GM18511 (cell line): ENCODE measurements at regions not wholly inside any gene's neighbourhood (a gene's known extent, or its start where the extent isn't known, plus 50 kb on each side); places are given as distances from the start of the nearest gene placed in this dataset.
"Not testable (repeated sequence)": the region's sequence is repeated elsewhere in the genome, so short reads cannot be mapped to it uniquely, and the experiment has no call there.

Source experiments
- ATAC-seq: cut with Tn5 transposase; IDR thresholded peaks from one replicate; pipeline ENCODE4 v1.9.1; 2021; ENCODE audit warnings: mild to moderate bottlenecking, moderate library complexity; ENCODE audit not compliant: unreplicated experiment

DNA sequence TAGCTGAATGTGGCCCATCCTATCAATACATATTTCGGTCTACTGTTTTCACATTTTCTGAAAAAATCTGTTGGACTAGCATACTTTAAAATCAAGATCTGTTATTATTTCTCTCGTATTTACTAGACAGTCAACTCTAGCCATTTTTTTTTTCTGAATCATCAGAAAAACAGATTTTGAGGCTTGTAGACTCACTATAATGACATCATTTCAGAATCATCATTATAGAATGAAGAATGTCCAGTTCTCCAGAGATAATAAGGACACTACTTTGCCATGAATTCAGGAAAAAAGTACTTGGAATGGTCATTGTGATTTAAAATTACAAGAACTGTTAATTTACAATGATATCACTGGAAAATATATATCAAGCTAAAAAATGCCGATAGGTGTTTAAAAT is 589.8 kb downstream of the KCNH5 start:
- no peak for ATAC-seq

DNA sequence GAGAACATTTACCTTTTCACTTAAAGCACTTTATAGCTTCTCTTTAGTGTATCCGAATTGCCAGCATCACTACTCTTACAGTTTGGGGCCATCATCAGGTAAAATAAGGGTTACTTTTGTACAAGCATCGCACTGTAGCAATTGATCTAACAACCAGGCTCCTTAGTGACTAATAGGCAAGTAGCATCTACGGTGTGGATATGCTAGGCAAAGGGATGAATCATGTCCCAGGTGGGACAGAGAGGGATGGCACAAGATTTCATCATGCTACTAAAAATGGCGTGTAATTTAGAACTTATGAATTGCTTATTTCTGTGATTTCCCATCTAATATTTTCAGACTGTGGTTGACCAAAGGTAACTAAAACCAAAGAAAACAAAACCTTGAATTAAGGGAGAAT is 582.3 kb downstream of the KCNH5 start:
- ATAC-seq, result no peak

DNA sequence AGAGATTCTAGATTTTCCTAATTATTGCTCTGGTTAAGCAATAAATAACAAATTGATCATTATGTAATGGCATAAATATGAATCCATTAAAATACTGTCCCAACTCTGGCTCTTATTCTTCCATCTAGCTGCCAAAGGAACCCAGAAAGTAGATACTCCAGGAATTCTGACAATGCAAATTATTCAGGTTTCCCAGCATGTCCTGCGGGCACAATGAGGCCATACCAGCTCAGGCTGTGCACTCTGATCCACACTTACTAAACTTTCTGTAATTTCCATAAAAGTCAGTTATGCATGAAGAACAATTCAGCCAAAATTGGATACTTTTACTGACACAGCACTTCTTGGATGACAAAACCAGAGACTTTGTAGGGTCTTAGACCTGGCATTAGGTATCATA is 576.3 kb downstream of the KCNH5 start:
- ATAC-seq, result no peak

DNA sequence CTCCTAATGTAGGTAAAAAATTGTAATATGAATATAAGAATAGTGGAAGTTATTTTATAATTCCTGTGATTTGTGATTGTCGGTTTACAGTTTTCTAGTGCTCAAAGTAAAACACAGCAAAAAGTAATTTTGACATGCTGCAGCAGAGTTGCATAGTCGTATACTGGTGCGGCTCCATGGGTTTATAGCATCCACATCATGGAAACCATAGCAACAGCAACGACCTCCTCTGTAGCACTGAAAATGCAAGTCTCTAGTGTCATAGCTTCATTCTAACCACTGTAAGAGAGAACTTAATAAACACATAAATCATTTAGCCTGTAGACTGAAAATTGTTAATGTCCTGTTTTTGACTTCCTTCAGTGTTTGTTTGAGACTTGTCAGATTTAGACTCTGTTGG is 574.3 kb downstream of the KCNH5 start:
- no peak for ATAC-seq

DNA sequence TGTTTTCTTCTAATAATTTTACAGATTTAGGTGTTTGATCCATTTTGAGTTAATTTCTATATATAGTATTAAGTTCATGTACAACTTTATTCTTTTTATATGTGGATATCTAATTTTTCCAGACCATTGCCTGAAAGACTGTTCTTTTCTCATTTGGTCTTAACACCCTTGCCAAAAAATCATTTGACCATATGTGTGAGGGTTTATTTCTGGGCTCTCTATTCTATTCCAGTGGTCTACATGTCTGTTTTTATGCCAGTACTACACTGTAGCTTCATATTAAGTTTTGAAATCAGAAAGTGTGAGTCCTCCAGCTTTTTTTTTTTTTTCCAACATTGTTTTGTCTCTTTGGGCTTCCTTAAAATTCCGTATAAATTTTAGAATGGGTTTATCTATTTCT is 554.1 kb downstream of the KCNH5 start:
- no peak for ATAC-seq

DNA sequence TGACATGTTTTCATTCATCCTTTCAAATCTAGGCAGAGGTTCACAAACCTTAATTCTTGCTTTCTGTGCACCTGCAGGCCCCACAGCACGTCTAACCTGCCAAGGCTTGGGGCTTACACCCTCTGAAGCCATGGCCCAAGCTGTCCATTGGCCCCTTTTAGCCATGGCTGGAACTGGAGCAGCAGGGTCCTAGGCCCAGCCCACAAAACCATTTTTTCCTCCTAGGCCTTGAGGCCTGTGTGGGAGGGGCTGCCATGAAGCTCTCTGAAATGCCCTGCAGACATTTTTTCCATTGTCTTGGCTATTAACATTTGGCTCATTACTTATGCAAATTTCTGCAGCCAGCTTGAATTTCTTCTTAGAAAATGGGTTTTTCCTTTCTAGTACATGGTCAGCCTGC is 547.5 kb downstream of the KCNH5 start:
- no peak for ATAC-seq

DNA sequence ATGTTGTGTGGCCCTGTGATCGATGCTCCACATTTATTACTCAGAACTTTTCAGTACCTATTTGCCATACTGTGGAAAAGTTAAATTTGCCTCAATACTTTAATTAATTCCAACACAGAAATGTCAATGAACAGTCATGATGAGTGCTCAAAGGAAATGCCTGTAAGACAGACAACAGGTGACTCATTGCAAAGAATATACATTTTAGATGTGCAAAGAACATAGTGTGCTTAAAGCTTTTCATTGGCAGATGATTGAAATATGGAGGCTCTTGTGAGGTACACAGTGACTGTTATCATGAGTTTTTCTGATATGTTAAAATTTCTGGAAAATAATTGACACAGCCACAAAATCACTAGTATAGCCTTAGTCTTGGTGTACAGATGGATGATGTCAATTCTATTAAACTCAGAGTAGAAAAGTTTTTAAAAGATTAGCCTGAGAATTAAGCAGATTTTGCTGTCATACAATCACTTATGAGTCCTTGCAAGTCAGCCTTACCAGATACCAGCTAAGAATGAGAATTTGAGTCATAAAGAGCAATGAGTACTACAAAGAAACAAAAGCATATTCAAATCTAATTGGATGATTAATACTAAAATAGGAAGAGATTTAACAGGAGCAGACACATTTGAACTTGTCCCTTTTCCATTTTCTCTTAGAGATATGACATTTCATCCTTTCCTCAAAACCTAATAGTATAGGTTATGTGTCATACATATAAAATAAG is 544.1 kb downstream of the KCNH5 start:
- ATAC-seq, result no peak

DNA sequence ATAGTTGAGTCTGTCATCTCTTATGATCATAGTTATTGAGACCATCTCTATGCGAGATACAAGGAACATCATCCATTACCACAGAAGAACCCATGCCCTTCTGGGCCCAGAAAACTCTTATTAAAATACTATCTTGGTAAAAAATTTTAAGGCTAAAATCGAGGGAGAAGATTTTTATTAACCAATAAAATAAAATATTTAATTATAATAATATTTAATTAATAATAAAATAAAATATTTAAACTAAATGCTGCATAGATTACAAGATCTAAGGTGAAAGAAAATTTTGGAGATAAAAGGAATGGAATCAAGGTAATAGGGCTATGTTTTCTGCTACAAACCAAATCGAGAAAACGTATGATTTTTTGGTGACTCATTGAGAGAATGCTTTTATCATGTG is 540.2 kb downstream of the KCNH5 start:
- no peak for ATAC-seq

DNA sequence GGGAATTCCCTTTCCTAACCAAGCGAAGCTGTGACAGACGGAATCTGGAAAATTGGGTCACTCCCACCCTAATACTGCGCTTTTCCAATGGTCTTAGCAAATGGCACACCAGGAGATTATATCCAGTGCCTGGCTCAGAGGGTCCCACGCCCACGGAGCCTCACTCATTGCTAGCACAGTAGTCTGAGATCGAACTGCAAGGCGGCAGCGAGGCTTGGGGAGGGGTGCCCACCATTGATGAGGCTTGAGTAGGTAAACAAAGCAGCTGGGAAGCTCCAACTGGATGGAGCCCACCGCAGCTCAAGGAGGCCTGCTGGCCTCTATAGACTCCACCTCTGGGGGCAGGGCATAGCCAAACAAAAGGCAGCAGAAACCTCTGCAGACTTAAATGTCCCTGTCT is 523.9 kb downstream of the KCNH5 start:
- ATAC-seq, result not testable (repeated sequence)

DNA sequence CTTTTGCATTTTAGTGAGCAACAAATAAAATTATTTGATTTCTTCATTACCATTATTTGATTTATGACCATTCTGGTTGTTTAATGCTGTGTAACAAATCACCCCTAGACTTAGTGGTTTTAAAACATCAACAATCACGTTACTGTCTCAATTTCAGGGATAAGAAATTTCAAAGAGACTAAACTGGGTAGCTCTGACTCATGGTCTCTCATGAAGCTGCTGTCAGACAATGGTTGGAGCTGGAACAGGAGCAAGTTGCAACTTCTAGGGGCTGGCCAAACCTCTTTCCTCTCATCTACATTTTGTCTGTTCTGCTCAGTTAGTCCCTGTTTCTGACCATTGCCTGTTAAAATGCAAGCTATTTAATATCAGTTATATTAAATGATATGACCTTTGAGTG is 517.0 kb downstream of the KCNH5 start:
- no peak for ATAC-seq

DNA sequence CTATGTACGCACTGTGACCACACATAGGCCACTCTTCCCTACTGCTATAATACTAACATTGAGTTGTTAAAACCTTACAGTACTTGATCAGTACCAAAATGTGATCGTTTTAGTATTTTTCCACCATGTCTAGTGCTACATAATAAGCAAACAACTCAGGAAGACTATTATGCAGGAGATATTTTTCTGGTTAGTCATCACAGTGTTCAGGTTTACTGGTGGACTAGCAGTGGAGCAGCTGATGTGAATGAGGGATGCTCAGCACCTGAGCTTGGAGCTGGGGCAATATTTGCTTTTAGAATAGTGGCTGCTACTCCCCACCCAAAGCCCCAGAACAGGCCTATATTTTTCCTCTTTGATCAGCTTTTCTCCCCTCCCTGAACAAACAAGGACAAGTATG is 513.1 kb downstream of the KCNH5 start:
- ATAC-seq, result no peak

DNA sequence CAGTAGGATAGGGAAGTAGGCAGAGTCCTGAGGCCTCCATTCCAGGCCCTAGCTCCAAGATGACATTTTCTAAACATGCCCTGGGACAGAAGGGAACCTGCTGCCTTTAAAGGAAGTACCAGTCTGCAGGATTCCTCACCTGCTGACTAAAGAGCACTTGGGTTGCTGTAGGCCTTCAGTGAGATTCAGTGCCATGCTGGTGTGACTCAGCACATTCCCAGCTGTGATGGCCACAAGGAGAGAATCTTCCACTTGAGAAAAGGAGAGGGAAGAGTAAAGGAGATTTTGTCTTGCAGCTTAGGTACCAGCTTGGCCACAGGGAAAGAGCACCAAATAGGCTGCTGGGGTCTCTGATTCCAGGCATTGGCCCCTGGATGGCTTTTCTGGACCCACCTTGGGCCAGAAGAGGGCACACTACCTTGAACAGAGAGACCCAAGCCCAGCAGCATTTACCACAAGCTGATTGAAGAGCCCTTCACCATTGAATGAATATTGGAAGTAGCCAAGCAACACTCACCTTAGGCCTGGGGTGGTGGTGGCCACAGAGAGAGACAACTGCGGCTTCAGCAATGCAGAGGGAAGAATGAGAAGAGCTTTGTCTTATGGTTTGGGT is 498.3 kb downstream of the KCNH5 start:
- ATAC-seq, result no peak

DNA sequence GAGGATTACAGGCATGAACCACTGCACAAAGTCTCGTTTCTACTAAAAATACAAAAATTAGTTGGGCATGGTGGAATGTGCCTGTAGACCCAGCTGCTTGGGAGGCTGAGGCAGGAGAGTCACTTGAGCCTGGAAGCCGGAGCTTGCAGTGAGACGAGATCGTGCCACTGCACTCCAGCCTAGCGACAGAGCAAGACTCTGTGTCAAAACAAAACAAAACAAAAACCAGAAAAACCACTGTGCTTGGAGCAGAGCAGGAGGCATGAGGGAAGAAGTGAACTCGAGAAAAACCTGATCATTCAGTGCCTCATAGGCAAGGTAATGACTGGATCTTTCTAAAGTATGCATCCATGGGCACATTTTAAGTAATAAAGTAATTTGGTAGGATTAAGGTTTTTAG is 487.8 kb downstream of the KCNH5 start:
- ATAC-seq, result no peak

DNA sequence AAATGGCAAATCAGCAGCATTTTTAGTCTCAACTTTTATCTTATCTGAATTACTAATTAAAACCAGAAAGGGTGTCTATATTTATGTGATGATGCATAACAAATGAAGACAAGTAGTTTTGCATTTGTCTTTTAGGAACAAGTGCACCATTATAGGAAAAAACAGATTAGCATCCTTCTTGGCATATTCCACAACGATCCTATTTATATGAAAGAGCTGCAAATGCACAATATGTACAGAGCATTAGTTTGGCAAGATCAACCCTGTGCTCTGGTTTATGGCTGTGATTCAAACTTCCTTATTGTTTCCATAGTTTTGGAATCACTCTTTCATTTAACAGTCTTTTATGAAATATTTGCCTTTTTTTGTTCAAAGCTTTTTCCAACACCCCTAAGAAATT is 486.8 kb downstream of the KCNH5 start:
- ATAC-seq, result no peak

DNA sequence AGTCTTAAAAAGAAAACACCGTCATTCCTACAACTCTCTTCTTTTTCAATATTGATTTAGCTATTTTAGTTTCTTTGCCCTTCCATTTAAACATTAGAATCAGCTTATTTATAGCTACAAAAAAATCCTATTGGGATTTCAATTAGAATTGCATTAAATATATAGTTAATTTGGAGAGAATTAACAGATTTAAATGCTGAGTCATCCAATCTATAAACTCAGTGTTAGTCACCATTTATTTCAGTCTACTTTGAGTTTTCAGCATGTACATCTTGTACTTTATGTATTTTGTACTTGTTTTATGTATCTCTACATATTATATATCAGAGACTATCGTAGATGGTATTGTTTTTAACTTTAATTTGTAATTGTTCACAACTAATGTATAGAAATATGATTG is 460.0 kb downstream of the KCNH5 start:
- no peak for ATAC-seq

DNA sequence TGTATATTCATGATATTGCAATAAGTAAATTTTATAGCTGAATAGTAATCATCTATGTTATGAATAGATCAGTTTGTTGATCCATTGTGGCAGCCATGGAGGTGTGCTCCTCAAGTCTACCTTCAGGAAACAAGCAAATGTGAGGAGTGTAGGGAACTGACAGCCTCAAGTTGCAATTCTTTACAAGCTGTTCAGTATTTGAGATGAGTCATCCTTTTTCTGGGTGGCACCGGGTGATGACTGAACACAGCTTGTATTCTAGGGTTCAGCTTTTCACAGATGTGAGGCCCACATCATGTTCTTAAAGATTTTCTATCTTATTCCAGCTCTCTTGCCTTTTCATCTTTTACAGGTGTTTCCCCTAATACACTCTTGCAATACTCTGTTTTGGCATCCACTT is 452.4 kb downstream of the KCNH5 start:
- no peak for ATAC-seq

DNA sequence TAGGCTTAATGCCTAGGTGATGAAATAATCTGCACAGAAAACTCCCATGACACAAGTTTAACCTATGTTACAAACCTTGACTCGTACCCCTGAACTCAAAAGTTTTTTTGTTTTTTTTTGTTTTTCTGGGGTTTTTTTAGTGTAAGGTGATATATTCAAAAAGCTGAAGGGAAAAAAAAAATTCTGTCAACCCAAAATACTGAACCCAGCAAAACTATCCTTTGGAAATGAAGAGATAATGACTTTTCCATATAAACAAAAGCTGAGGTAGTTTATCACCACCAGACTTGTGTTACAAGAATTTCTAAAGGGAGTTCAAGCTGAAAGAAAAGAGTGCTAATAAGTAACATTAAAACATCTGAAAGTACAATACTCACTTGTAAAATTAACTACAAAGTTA is 448.1 kb downstream of the KCNH5 start:
- no peak for ATAC-seq

DNA sequence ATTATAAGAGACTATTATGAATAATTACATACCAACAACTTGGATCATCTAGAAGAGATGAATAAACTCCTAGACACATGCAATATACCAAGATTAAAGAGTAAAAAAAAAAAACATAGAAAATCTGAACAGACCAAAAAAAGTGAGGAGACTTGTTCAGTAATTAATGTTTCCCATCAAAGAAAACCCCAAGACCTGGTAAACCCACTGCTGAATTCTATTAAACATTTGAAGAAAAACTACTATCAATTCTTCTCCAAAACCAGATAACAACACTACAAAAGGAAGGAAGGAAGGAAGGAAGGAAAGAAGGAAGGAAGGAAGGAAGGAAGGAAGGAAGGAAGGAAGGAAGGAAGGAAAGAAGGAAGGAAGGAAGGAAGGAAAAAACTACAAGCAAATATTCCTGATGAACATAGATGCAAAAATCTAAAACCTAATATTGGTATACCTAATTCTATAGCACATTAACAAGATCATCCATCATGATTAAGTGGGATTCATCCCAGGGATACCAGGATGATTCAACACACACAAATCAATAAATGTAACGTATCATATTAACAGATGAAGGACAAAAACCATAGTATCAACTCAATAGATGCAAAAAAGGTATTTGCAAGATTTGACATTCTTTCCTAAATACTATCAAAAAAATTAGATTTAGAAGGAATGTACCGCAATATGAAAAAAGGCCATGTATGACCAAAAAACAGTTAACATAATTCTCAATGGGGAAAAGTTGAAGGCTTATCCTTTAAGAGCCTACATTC is 445.5 kb downstream of the KCNH5 start:
- no peak for ATAC-seq

DNA sequence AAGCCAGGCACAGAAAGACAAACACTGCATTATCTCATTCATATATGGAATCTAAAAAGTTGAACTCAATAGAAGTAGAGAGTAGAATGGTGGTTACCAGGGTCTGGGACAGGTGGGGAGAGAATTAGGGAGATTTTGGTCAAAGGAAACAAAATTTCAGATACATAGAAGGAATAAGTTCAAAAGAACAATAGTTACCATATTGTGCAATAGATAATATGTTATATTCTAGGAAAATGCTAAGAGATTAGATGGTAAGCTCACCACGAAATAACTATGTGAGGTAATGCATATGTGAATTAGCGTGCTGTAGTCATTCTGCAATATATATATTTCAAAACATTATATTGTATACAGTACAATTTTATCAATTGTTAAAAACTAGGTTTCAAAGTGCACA is 442.5 kb downstream of the KCNH5 start:
- no peak for ATAC-seq

DNA sequence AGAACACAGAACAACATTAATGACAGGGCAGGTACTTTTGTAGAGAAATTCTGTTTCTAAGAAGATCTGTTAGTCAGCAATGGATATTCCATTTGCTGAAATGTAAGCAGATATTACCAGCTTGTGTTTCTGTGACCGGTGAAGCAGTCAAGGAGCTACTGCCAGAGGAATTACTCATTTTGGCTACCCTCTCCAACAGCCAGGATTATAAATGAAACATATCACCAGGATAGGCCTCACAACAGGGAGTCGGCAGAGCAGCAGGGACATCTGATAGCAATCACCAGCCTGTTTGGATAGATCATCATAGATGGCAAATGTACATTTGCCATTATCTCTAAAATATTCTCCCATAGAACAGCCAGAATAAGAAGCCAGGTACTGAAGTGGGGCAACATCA is 440.7 kb downstream of the KCNH5 start:
- ATAC-seq, result no peak

DNA sequence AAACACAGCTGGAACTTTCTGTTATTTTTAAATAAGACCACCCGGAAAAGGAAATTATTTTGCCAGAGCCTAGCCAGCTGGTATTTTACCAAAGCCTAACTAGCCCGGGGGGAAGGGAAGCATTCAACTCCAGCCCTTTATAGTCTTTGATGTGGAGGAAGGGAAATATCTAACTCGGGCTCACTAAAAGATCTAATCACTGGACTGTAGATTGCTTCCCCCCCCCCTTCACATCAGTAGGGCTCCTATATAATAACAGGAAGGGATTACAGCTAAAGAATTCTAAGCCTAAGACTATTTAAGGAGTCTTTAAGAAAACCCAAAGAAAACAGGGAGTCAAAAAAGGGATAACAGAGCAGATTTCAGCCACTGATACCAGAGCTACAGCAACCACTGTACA is 431.1 kb downstream of the KCNH5 start:
- ATAC-seq, result no peak

DNA sequence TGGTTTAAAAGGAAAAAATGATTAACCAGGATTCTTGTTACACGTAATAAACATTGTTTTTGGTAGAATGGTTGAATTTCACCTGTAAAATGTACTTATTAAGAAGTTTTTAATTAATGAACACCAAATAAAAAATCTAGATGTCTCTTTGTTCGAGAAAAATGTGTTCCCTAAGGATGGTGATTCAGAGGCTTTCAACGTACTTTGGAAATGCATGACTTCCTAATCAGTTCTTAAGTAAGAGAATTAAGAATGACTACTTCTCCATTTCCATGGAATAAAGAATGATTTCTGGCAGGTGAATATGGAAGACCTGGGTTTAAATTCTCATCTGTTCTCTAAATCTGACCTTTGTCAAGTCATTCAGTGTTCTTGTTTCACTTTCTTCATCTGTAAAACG is 428.6 kb downstream of the KCNH5 start:
- ATAC-seq, result no peak
